Cardiac fibroblast (primary cell): ENCODE measurements at regions not wholly inside any gene's neighbourhood (a gene's known extent, or its start where the extent isn't known, plus 50 kb on each side); places are given as distances from the start of the nearest gene placed in this dataset.

Experiments used
- DNase-seq, 2 donors: peaks; one replicate each; pipeline versions ENCODE4 v3.0.0 to v3.0.0-alpha.2; 2010; ENCODE audit warnings: low read depth in 2 of 2
- H3K4me3 ChIP-seq, 2 donors: replicated peaks in 1 of 2; 1 replicate in 1 of 2; 2 replicates in 1 of 2; pipeline ENCODE4 v1.5.1; 2011; ENCODE audit warnings: low read depth in 2 of 2, low read length in 2 of 2, mild to moderate bottlenecking in 2 of 2, moderate library complexity in 1 of 2
- CTCF ChIP-seq: IDR thresholded peaks from one replicate; pipeline ENCODE4 v1.5.1; 2011; ENCODE audit warnings: low read depth, mild to moderate bottlenecking, low read length, inconsistent platforms

GRCh38 chrX:63513825-63514568, 162.9 kb upstream of the SPIN4 start:
- peak; percentile 81 to 91 for DNase-seq
- H3K4me3 ChIP-seq: no peak overlapping the region
- no peak for TF ChIP-seq CTCF

- no peak overlapping the region for H3K4me3 ChIP-seq
- TF ChIP-seq CTCF: no peak
- DNase-seq: no peak
Measured at GRCh38 chrX:63511361-63511760, 160.2 kb upstream of the SPIN4 start.

GRCh38 chrX:63508668-63509067, 157.5 kb upstream of the SPIN4 start:
- TF ChIP-seq CTCF: no peak
- no peak overlapping the region for H3K4me3 ChIP-seq
- DNase-seq: no peak

GRCh38 chrX:63506320-63506719, 155.2 kb upstream of the SPIN4 start:
- no peak for TF ChIP-seq CTCF
- H3K4me3 ChIP-seq: no peak overlapping the region
- DNase-seq: peak; percentile 61 to 67

GRCh38 chrX:63503541-63503940, 152.4 kb upstream of the SPIN4 start:
- no peak overlapping the region for H3K4me3 ChIP-seq
- no peak for TF ChIP-seq CTCF
- DNase-seq: peak; percentile 51 to 68

GRCh38 chrX:63488546-63489373, 137.6 kb upstream of the SPIN4 start:
- no peak for DNase-seq
- no peak for TF ChIP-seq CTCF
- H3K4me3 ChIP-seq: no peak overlapping the region
